ENCODE measurements at regions not wholly inside any gene's neighbourhood (a gene's known extent, or its start where the extent isn't known, plus 50 kb on each side); places are given as distances from the start of the nearest gene placed in this dataset.

DNA sequence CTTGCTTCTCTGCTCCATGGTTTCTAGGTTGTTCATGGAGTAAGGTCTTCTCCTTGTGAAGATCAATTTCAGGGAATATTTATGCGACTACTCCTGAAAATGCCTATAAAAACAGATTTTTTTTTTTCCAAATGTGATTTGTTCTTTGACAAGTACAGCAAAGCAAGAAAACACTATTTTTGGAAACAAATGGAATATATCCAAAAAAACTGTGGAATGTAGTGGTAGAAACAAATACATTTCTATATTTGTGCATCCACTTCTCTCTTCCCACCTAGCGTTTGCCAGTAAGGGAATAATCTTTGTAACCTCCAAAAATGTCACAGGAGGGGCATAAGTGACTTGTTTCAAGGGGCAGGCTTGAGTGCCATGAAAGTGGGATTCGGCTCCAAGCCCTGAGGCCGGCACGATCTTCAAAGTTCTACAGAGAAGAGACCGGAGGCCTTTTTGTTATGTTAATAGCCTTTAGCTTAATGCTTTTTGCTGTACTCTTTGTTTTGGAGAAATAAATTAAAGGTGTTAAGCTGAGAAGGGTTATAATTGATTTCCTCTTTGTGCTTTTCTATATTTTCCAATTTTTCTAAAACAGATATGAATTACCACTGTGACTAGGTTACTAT is 200.6 kb downstream of the NRP2 start:
- no peak overlapping the region for H3K4me3 ChIP-seq (replicated peaks in 1 of 4; ENCODE audit: control extremely low read depth in 1 of 4, insufficient read depth in 1 of 4, low read depth in 3 of 4, low read length in 4 of 4)
- no peaks in the 10 kb centered on the region for H3K9me3 ChIP-seq (ENCODE audit: control insufficient read depth, insufficient read depth, low read depth, low read length)
- no peak overlapping the region for H3K4me2 ChIP-seq (ENCODE audit: extremely low read depth, insufficient read depth, low read length)
- no peak overlapping the region for H2AFZ ChIP-seq (ENCODE audit: low read length)
- H3K27me3 ChIP-seq (ENCODE audit: control insufficient read depth, insufficient read depth, low read length) = peaks cover 5% of the 10 kb centered on the region
- H3K9ac ChIP-seq (ENCODE audit: insufficient read depth, low read length) = no peak overlapping the region
- H3K4me1 ChIP-seq (ENCODE audit: control insufficient read depth, extremely low read depth, insufficient read depth, low read length) = no peaks in the 10 kb centered on the region
- no peak overlapping the region for H3K27ac ChIP-seq (ENCODE audit: insufficient read depth, low read length)
- no peak for DNase-seq (ENCODE audit: low read depth in 2 of 2)
- no peaks in the 10 kb centered on the region for H3K79me2 ChIP-seq (ENCODE audit: control insufficient read depth, insufficient read depth, low read length)
- TF ChIP-seq, protein P1, sequence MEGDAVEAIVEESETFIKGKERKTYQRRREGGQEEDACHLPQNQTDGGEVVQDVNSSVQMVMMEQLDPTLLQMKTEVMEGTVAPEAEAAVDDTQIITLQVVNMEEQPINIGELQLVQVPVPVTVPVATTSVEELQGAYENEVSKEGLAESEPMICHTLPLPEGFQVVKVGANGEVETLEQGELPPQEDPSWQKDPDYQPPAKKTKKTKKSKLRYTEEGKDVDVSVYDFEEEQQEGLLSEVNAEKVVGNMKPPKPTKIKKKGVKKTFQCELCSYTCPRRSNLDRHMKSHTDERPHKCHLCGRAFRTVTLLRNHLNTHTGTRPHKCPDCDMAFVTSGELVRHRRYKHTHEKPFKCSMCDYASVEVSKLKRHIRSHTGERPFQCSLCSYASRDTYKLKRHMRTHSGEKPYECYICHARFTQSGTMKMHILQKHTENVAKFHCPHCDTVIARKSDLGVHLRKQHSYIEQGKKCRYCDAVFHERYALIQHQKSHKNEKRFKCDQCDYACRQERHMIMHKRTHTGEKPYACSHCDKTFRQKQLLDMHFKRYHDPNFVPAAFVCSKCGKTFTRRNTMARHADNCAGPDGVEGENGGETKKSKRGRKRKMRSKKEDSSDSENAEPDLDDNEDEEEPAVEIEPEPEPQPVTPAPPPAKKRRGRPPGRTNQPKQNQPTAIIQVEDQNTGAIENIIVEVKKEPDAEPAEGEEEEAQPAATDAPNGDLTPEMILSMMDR (conservative IDR thresholded peaks at IDR 0.05 in 1 of 2, IDR thresholded peaks at IDR 0.05 in 1 of 2; ENCODE audit: low read depth in 1 of 2, low read length in 2 of 2) = no peak
- no peak for TF ChIP-seq EZH2 (IDR thresholded peaks at IDR 0.05; ENCODE audit: low read length, missing control alignments)
- H4K20me1 ChIP-seq (ENCODE audit: control insufficient read depth, extremely low read depth, insufficient read depth, low read length) = no peaks in the 10 kb centered on the region
- H3K36me3 ChIP-seq (ENCODE audit: control insufficient read depth, insufficient read depth, low read length) = no peaks in the 10 kb centered on the region

DNA sequence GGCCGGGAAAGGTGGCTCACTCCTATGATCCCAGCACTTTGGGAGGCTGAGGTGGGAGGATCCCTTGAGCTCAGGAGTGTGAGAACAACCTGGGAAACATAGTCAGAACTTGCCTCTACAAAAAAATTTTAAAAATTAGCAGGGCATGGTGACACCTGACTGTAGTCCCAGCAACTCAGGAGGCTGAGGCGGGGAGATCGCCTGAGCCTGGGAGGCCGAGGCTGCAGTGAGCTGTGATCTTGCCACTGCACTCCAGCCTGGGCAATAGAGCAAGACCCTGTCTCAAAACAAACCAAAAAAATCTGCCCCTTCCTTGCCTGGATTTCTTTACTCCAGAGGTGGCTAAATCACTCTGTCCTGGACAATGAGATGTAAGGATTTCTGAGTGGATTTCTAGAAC is 197.7 kb downstream of the NRP2 start:
- Histone ChIP-seq H3K79me2 (ENCODE audit: control insufficient read depth, insufficient read depth, low read length) (no peaks in the 10 kb centered on the region), H3K27ac (ENCODE audit: insufficient read depth, low read length) (no peak overlapping the region)
- no peak for TF ChIP-seq EZH2 (IDR thresholded peaks at IDR 0.05; ENCODE audit: low read length, missing control alignments)
- TF ChIP-seq, protein P1 (conservative IDR thresholded peaks at IDR 0.05 in 1 of 2, IDR thresholded peaks at IDR 0.05 in 1 of 2; ENCODE audit: low read depth in 1 of 2, low read length in 2 of 2) = no peak

GRCh38 chr2:205878999-205879762 is 196.9 kb downstream of the NRP2 start:
- H3K27ac ChIP-seq (ENCODE audit: insufficient read depth, low read length) = no peak overlapping the region
- TF ChIP-seq EZH2 (IDR thresholded peaks at IDR 0.05; ENCODE audit: low read length, missing control alignments) = no peak
- TF ChIP-seq, protein P1 (conservative IDR thresholded peaks at IDR 0.05 in 1 of 2, IDR thresholded peaks at IDR 0.05 in 1 of 2; ENCODE audit: low read depth in 1 of 2, low read length in 2 of 2) = no peak
- no peaks in the 10 kb centered on the region for H3K9me3 ChIP-seq (ENCODE audit: control insufficient read depth, insufficient read depth, low read depth, low read length)
- no peaks in the 10 kb centered on the region for H4K20me1 ChIP-seq (ENCODE audit: control insufficient read depth, extremely low read depth, insufficient read depth, low read length)
- no peak overlapping the region for H2AFZ ChIP-seq (ENCODE audit: low read length)
- no peak overlapping the region for H3K9ac ChIP-seq (ENCODE audit: insufficient read depth, low read length)
- no peaks in the 10 kb centered on the region for H3K4me1 ChIP-seq (ENCODE audit: control insufficient read depth, extremely low read depth, insufficient read depth, low read length)
- H3K27me3 ChIP-seq (ENCODE audit: control insufficient read depth, insufficient read depth, low read length) = peaks cover 5% of the 10 kb centered on the region
- H3K4me3 ChIP-seq (replicated peaks in 1 of 4; ENCODE audit: control extremely low read depth in 1 of 4, insufficient read depth in 1 of 4, low read depth in 3 of 4, low read length in 4 of 4) = no peak overlapping the region
- H3K4me2 ChIP-seq (ENCODE audit: extremely low read depth, insufficient read depth, low read length) = no peak overlapping the region
- no peaks in the 10 kb centered on the region for H3K79me2 ChIP-seq (ENCODE audit: control insufficient read depth, insufficient read depth, low read length)
- no peaks in the 10 kb centered on the region for H3K36me3 ChIP-seq (ENCODE audit: control insufficient read depth, insufficient read depth, low read length)
- peak in 1 of 2 donors; percentile 16 for DNase-seq (ENCODE audit: low read depth in 2 of 2)

More for the DNA sequence above, 197.7 kb downstream of the NRP2 start:
- no peaks in the 10 kb centered on the region for H3K36me3 ChIP-seq (ENCODE audit: control insufficient read depth, insufficient read depth, low read length)
- H3K4me3 ChIP-seq (replicated peaks in 1 of 4; ENCODE audit: control extremely low read depth in 1 of 4, insufficient read depth in 1 of 4, low read depth in 3 of 4, low read length in 4 of 4) = no peak overlapping the region
- H2AFZ ChIP-seq (ENCODE audit: low read length) = no peak overlapping the region
- DNase-seq (ENCODE audit: low read depth in 2 of 2) = no peak
- no peaks in the 10 kb centered on the region for H3K4me1 ChIP-seq (ENCODE audit: control insufficient read depth, extremely low read depth, insufficient read depth, low read length)
- no peak overlapping the region for H3K4me2 ChIP-seq (ENCODE audit: extremely low read depth, insufficient read depth, low read length)
- no peak overlapping the region for H3K9ac ChIP-seq (ENCODE audit: insufficient read depth, low read length)
- no peaks in the 10 kb centered on the region for H4K20me1 ChIP-seq (ENCODE audit: control insufficient read depth, extremely low read depth, insufficient read depth, low read length)
- peaks cover 5% of the 10 kb centered on the region for H3K27me3 ChIP-seq (ENCODE audit: control insufficient read depth, insufficient read depth, low read length)
- no peaks in the 10 kb centered on the region for H3K9me3 ChIP-seq (ENCODE audit: control insufficient read depth, insufficient read depth, low read depth, low read length)

Measured in fibroblast of lung (primary cell).